ES-I3 (cell line): ENCODE measurements at regions not wholly inside any gene's neighbourhood (a gene's known extent, or its start where the extent isn't known, plus 50 kb on each side); places are given as distances from the start of the nearest gene placed in this dataset.

ENCODE experiments used
- H3K36me3 ChIP-seq: 2 replicates; pipeline ENCODE4 v1.6.1; 2013; ENCODE audit warnings: mild to moderate bottlenecking, low read length, control low read depth, moderate library complexity; ENCODE audit not compliant: insufficient read depth
- H3K4me1 ChIP-seq: 2 replicates; pipeline ENCODE4 v1.6.1; 2013; ENCODE audit warnings: mild to moderate bottlenecking, control low read depth, low read length; ENCODE audit not compliant: insufficient read depth
- H3K9ac ChIP-seq: 2 replicates; pipeline ENCODE4 v1.6.1; 2013; ENCODE audit warnings: low read depth, mild to moderate bottlenecking, low read length, moderate library complexity
- H3K9me3 ChIP-seq: 2 replicates; pipeline ENCODE4 v1.6.1; 2013; ENCODE audit warnings: mild to moderate bottlenecking, low read length, moderate library complexity; ENCODE audit not compliant: control insufficient read depth, insufficient read depth

- H3K9ac ChIP-seq, result no peak overlapping the region
- H3K9me3 ChIP-seq, result no peaks in the 10 kb centered on the region
- H3K36me3 ChIP-seq, result no peaks in the 10 kb centered on the region
- H3K4me1 ChIP-seq, result peaks cover 27% of the 10 kb centered on the region; the same call in 1 of the 2 replicates
Observed at GRCh38 chr20:48192109-48192508, 406.8 kb upstream of the SULF2 start.

GRCh38 chr20:48191200-48191599, 405.9 kb upstream of the SULF2 start:
- Histone ChIP-seq H3K9me3 (no peaks in the 10 kb centered on the region), H3K36me3 (no peaks in the 10 kb centered on the region), H3K4me1 (peaks cover 31% of the 10 kb centered on the region), H3K9ac (no peak overlapping the region)

GRCh38 chr20:48190757-48191156, 405.5 kb upstream of the SULF2 start:
- Histone ChIP-seq H3K4me1 (peaks cover 27% of the 10 kb centered on the region), H3K9ac (no peak overlapping the region), H3K9me3 (no peaks in the 10 kb centered on the region), H3K36me3 (no peaks in the 10 kb centered on the region)

- H3K4me1 ChIP-seq, result peaks cover 27% of the 10 kb centered on the region
- H3K36me3 ChIP-seq, result no peaks in the 10 kb centered on the region
- no peaks in the 10 kb centered on the region for H3K9me3 ChIP-seq
- H3K9ac ChIP-seq, result no peak overlapping the region
Observed at GRCh38 chr20:48189181-48189580, 403.9 kb upstream of the SULF2 start.

- H3K36me3 ChIP-seq, result no peaks in the 10 kb centered on the region
Observed at GRCh38 chr20:48187851-48188250, 402.6 kb upstream of the SULF2 start.

GRCh38 chr20:48186915-48187314, 401.6 kb upstream of the SULF2 start:
- peaks cover 27% of the 10 kb centered on the region for H3K4me1 ChIP-seq
- no peaks in the 10 kb centered on the region for H3K36me3 ChIP-seq
- H3K9me3 ChIP-seq, result no peaks in the 10 kb centered on the region
- no peak overlapping the region for H3K9ac ChIP-seq

More at GRCh38 chr20:48187851-48188250, 402.6 kb upstream of the SULF2 start:
- Histone ChIP-seq H3K9me3 (no peaks in the 10 kb centered on the region), H3K4me1 (peaks cover 27% of the 10 kb centered on the region), H3K9ac (no peak overlapping the region)

GRCh38 chr20:48186447-48186846, 401.2 kb upstream of the SULF2 start:
- H3K4me1 ChIP-seq, result peaks cover 23% of the 10 kb centered on the region
- H3K9me3 ChIP-seq, result no peaks in the 10 kb centered on the region

GRCh38 chr20:48184229-48184628, 398.9 kb upstream of the SULF2 start:
- Histone ChIP-seq H3K4me1 (peaks cover 10% of the 10 kb centered on the region), H3K9me3 (no peaks in the 10 kb centered on the region; the same call in 1 of the 2 replicates), H3K36me3 (no peaks in the 10 kb centered on the region), H3K9ac (no peak overlapping the region)

More at GRCh38 chr20:48186447-48186846, 401.2 kb upstream of the SULF2 start:
- Histone ChIP-seq H3K36me3 (no peaks in the 10 kb centered on the region), H3K9ac (no peak overlapping the region)

- Histone ChIP-seq H3K36me3 (no peaks in the 10 kb centered on the region), H3K9ac (no peak overlapping the region), H3K4me1 (peaks cover 9% of the 10 kb centered on the region), H3K9me3 (no peaks in the 10 kb centered on the region; the same call in 1 of the 2 replicates)
Observed at GRCh38 chr20:48181261-48181935, 396.1 kb upstream of the SULF2 start.

- Histone ChIP-seq H3K36me3 (no peaks in the 10 kb centered on the region), H3K9me3 (no peaks in the 10 kb centered on the region; the same call in 1 of the 2 replicates), H3K4me1 (peaks cover 7% of the 10 kb centered on the region; the same call in 1 of the 2 replicates), H3K9ac (no peak overlapping the region)
Observed at GRCh38 chr20:48180618-48181017, 395.3 kb upstream of the SULF2 start.

- no peaks in the 10 kb centered on the region; the same call in 1 of the 2 replicates for H3K9me3 ChIP-seq
- peaks cover 7% of the 10 kb centered on the region; the same call in 1 of the 2 replicates for H3K4me1 ChIP-seq
- no peaks in the 10 kb centered on the region for H3K36me3 ChIP-seq
- no peak overlapping the region for H3K9ac ChIP-seq
Observed at GRCh38 chr20:48180024-48180423, 394.7 kb upstream of the SULF2 start.

GRCh38 chr20:48178633-48179032, 393.4 kb upstream of the SULF2 start:
- Histone ChIP-seq H3K9ac (no peak overlapping the region), H3K9me3 (no peaks in the 10 kb centered on the region; the same call in 1 of the 2 replicates), H3K36me3 (no peaks in the 10 kb centered on the region), H3K4me1 (peaks cover 7% of the 10 kb centered on the region; the same call in 1 of the 2 replicates)

- peaks cover 4% of the 10 kb centered on the region for H3K36me3 ChIP-seq
- H3K9me3 ChIP-seq, result no peaks in the 10 kb centered on the region; the same call in 1 of the 2 replicates
- H3K9ac ChIP-seq, result no peak overlapping the region
- H3K4me1 ChIP-seq, result peaks cover 7% of the 10 kb centered on the region; the same call in 1 of the 2 replicates
Observed at GRCh38 chr20:48177058-48177457, 391.8 kb upstream of the SULF2 start.

GRCh38 chr20:48176139-48176538, 390.9 kb upstream of the SULF2 start:
- H3K36me3 ChIP-seq, result peaks cover 4% of the 10 kb centered on the region
- H3K9me3 ChIP-seq, result no peaks in the 10 kb centered on the region; the same call in 1 of the 2 replicates
- H3K4me1 ChIP-seq, result peaks cover 7% of the 10 kb centered on the region; the same call in 1 of the 2 replicates
- no peak overlapping the region for H3K9ac ChIP-seq

GRCh38 chr20:48175261-48175660, 390.0 kb upstream of the SULF2 start:
- peaks cover 4% of the 10 kb centered on the region for H3K36me3 ChIP-seq
- H3K4me1 ChIP-seq, result peaks cover 7% of the 10 kb centered on the region; the same call in 1 of the 2 replicates
- no peaks in the 10 kb centered on the region; the same call in 1 of the 2 replicates for H3K9me3 ChIP-seq
- no peak overlapping the region for H3K9ac ChIP-seq
